ENCODE measurements at regions not wholly inside any gene's neighbourhood (a gene's known extent, or its start where the extent isn't known, plus 50 kb on each side); places are given as distances from the start of the nearest gene placed in this dataset.
"Not testable (repeated sequence)": the region's sequence is repeated elsewhere in the genome, so short reads cannot be mapped to it uniquely, and the experiment has no call there.

- TF ChIP-seq ETS1 (conservative IDR thresholded peaks at IDR 0.05; ENCODE audit: control insufficient read depth, low read depth, low read length) (no peak), RBM25 (IDR thresholded peaks at IDR 0.05; ENCODE audit: low read depth, low read length, severe bottlenecking) (no peak), NUFIP1 (IDR thresholded peaks at IDR 0.05; ENCODE audit: partially characterized antibody) (no peak), NCOR1 (IDR thresholded peaks at IDR 0.05) (no peak), DEAF1 (CRISPR knock-in tag; IDR thresholded peaks at IDR 0.05) (no peak), CAMTA2 (CRISPR knock-in tag; conservative IDR thresholded peaks at IDR 0.05) (no peak)
These were observed 152.6 kb downstream of the MFSD1 start (continued) for GRCh38 chr3:158954420-158954819.

- H3K79me2 ChIP-seq (ENCODE audit: control insufficient read depth, insufficient read depth, low read length); H3K4me2 ChIP-seq (ENCODE audit: insufficient read depth, low read length); H3K4me1 ChIP-seq (replicated peaks in 1 of 2; ENCODE audit: control insufficient read depth in 2 of 2, insufficient read depth in 2 of 2, low read length in 2 of 2); H3K9ac ChIP-seq (ENCODE audit: insufficient read depth in 1 of 2, low read depth in 2 of 2, low read length in 2 of 2); intact Hi-C loops (cut with micrococcal nuclease); ATAC-seq; H3K9me3 ChIP-seq (replicated peaks; ENCODE audit: control insufficient read depth, insufficient read depth, low read depth, low read length); H3K36me3 ChIP-seq (ENCODE audit: control insufficient read depth, insufficient read depth, low read length); H4K20me1 ChIP-seq (replicated peaks; ENCODE audit: control insufficient read depth, insufficient read depth, low read length); FAIRE-seq; CTCF ChIA-PET (ENCODE audit: low intra/inter-chr PET ratio); H3K9me1 ChIP-seq (ENCODE audit: control insufficient read depth, insufficient read depth, low read length); H3K27ac ChIP-seq (ENCODE audit: extremely low read depth, low read depth, low read length); H2AFZ ChIP-seq (ENCODE audit: low read depth, low read length); H3K27me3 ChIP-seq (ENCODE audit: control insufficient read depth in 2 of 2, insufficient read depth in 2 of 2, low read length in 2 of 2); in situ Hi-C loops (cut with MboI); BruUV-seq (replicated peaks); POLR2A ChIA-PET; DNase-seq (ENCODE audit: extremely low read depth in 1 of 4, low spot score in 3 of 4); H3K4me3 ChIP-seq: not testable (repeated sequence)
- WGBS (ENCODE audit: insufficient coverage, low coverage, missing lambda C conversion rate) = no CpG with 5 or more reads among the region's 1 CpG
These were observed 155.9 kb downstream of the MFSD1 start for GRCh38 chr3:158957777-158958176.
